SK-N-SH treated with all-trans-retinoic acid at 6 μM for 48 hours (cell line): ENCODE measurements at regions not wholly inside any gene's neighbourhood (a gene's known extent, or its start where the extent isn't known, plus 50 kb on each side); places are given as distances from the start of the nearest gene placed in this dataset.

ENCODE experiments used
- ATAC-seq: fragments of 200-7000 bp; cut with Tn5 transposase; 3 replicates; pipeline ENCODE4 v1.9.1; 2020; ENCODE audit warnings: mild to moderate bottlenecking, moderate library complexity
- ARNTL ChIP-seq: fragments of 450-650 bp; formaldehyde crosslinking; IDR thresholded peaks from 2 replicates; pipeline ENCODE4 v1.5.0; 2020; ENCODE audit warnings: low read depth, mild to moderate bottlenecking, moderate library complexity, borderline replicate concordance
- BACH2 ChIP-seq: fragments of 250-450 bp; sonication (Bioruptor Pico); IDR thresholded peaks from 2 replicates; pipeline ENCODE4 v1.9.0; 2021; ENCODE audit warnings: mild to moderate bottlenecking, borderline replicate concordance
- CSDC2 ChIP-seq: fragments of 250-450 bp; sonication (Bioruptor Pico); IDR thresholded peaks from 2 replicates; pipeline ENCODE4 v1.5.0; 2020; ENCODE audit warnings: mild to moderate bottlenecking, moderate library complexity
- CSRNP3 ChIP-seq: fragments of 250-450 bp; sonication (Bioruptor Pico); IDR thresholded peaks from 2 replicates; pipeline ENCODE4 v1.5.1; 2021; ENCODE audit warnings: mild to moderate bottlenecking, moderate library complexity
- ESRRG ChIP-seq: fragments of 250-450 bp; sonication (Bioruptor Pico); IDR thresholded peaks from 2 replicates; pipeline ENCODE4 v1.6.1; 2021; ENCODE audit warnings: mild to moderate bottlenecking
- ISL1 ChIP-seq: fragments of 250-450 bp; sonication (Bioruptor Pico); IDR thresholded peaks from 2 replicates; pipeline ENCODE4 v2.1.2; 2022; ENCODE audit warnings: mild to moderate bottlenecking, moderate library complexity
- OSR1 ChIP-seq: fragments of 250-450 bp; sonication (Bioruptor Pico); IDR thresholded peaks from 2 replicates; pipeline ENCODE4 v1.8.0; 2022; ENCODE audit warnings: moderate library complexity, mild to moderate bottlenecking, inconsistent platforms
- RARB ChIP-seq: fragments of 250-450 bp; sonication (Bioruptor Pico); IDR thresholded peaks from 2 replicates; pipeline ENCODE4 v1.8.0; 2021; ENCODE audit warnings: mild to moderate bottlenecking, moderate library complexity
- SNAI2 ChIP-seq: fragments of 250-450 bp; sonication (Bioruptor Pico); IDR thresholded peaks from 2 replicates; pipeline ENCODE4 v1.5.0; 2020; ENCODE audit warnings: mild to moderate bottlenecking, moderate library complexity
- TCF4 ChIP-seq: fragments of 250-450 bp; sonication (Bioruptor Pico); IDR thresholded peaks from 2 replicates; pipeline ENCODE4 v1.8.0; 2021; ENCODE audit warnings: mild to moderate bottlenecking, moderate library complexity, borderline replicate concordance
- TOX ChIP-seq: fragments of 250-450 bp; sonication (Bioruptor Pico); IDR thresholded peaks from 2 replicates; pipeline ENCODE4 v1.8.0; 2021; ENCODE audit warnings: mild to moderate bottlenecking, moderate library complexity, borderline replicate concordance
- TSHZ2 ChIP-seq: fragments of 250-450 bp; sonication (Bioruptor Pico); IDR thresholded peaks from 2 replicates; pipeline ENCODE4 v1.5.0; 2020; ENCODE audit warnings: mild to moderate bottlenecking, moderate library complexity
- ZC3H10 ChIP-seq: fragments of 250-450 bp; sonication (Bioruptor Pico); IDR thresholded peaks from 2 replicates; pipeline ENCODE4 v1.5.1; 2021; ENCODE audit warnings: mild to moderate bottlenecking, moderate library complexity
- ZFP3 ChIP-seq: fragments of 250-450 bp; sonication (Bioruptor Pico); IDR thresholded peaks from 2 replicates; pipeline ENCODE4 v1.5.0; 2020; ENCODE audit warnings: mild to moderate bottlenecking, moderate library complexity
- ZFP30 ChIP-seq: fragments of 450-650 bp; formaldehyde crosslinking; IDR thresholded peaks from 2 replicates; pipeline ENCODE4 v1.5.0; 2022; ENCODE audit warnings: mild to moderate bottlenecking, moderate library complexity
- ZNF70 ChIP-seq: fragments of 450-650 bp; formaldehyde crosslinking; IDR thresholded peaks from 2 replicates; pipeline ENCODE4 v1.5.0; 2020; ENCODE audit warnings: mild to moderate bottlenecking, moderate library complexity
- ZNF8 ChIP-seq: fragments of 450-650 bp; formaldehyde crosslinking; IDR thresholded peaks from 2 replicates; pipeline ENCODE4 v1.5.0; 2020; ENCODE audit warnings: mild to moderate bottlenecking, moderate library complexity
- TF ChIP-seq, protein P1 (sequence below): fragments of 250-450 bp; sonication (Bioruptor Pico); IDR thresholded peaks from 2 replicates; pipeline ENCODE4 v1.8.0; 2021; ENCODE audit warnings: low read depth, mild to moderate bottlenecking, moderate library complexity, borderline replicate concordance
- TF ChIP-seq, protein P2 (sequence below): fragments of 250-450 bp; sonication (Bioruptor Pico); IDR thresholded peaks from 2 replicates; pipeline ENCODE4 v1.5.1; 2020; ENCODE audit warnings: low read depth, mild to moderate bottlenecking, moderate library complexity

DNA sequence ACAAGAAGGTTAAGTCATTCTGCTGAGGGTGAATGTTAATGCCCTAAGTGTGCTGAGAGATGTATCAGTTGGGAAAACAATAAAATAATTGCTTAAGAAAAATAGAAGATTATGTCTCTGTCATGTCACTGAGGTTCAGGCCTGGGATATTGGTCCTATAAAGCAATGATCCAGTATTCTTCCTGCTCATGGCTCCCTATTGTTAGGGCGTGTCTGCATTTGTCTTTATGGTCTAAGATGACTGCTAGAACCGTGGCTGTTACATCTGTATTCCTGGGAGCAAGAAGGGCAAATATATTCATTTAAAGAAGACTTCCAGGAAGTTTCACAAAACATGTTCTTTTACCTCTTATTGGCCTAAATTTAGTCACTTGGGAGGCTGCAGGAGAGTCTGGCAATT is 125.0 kb downstream of the KCNE4 start:
- ATAC-seq = no peak
- no peak for TF ChIP-seq BACH2 (CRISPR knock-in tag)
- no peak for TF ChIP-seq ZFP3 (CRISPR knock-in tag)
- TF ChIP-seq TCF4 (CRISPR knock-in tag) = no peak
- no peak for TF ChIP-seq CSDC2 (CRISPR knock-in tag)
- no peak for TF ChIP-seq ZC3H10 (CRISPR knock-in tag)
- TF ChIP-seq CSRNP3 = no peak
- no peak for TF ChIP-seq ESRRG (CRISPR knock-in tag)
- TF ChIP-seq, protein P1, sequence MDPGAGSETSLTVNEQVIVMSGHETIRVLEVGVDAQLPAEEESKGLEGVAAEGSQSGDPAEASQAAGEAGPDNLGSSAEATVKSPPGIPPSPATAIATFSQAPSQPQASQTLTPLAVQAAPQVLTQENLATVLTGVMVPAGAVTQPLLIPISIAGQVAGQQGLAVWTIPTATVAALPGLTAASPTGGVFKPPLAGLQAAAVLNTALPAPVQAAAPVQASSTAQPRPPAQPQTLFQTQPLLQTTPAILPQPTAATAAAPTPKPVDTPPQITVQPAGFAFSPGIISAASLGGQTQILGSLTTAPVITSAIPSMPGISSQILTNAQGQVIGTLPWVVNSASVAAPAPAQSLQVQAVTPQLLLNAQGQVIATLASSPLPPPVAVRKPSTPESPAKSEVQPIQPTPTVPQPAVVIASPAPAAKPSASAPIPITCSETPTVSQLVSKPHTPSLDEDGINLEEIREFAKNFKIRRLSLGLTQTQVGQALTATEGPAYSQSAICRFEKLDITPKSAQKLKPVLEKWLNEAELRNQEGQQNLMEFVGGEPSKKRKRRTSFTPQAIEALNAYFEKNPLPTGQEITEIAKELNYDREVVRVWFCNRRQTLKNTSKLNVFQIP (CRISPR knock-in tag) = no peak
- TF ChIP-seq ISL1 (CRISPR knock-in tag) = no peak
- TF ChIP-seq OSR1 (CRISPR knock-in tag) = no peak
- TF ChIP-seq RARB = no peak
- no peak for TF ChIP-seq ZNF8 (CRISPR knock-in tag)
- TF ChIP-seq, protein P2, sequence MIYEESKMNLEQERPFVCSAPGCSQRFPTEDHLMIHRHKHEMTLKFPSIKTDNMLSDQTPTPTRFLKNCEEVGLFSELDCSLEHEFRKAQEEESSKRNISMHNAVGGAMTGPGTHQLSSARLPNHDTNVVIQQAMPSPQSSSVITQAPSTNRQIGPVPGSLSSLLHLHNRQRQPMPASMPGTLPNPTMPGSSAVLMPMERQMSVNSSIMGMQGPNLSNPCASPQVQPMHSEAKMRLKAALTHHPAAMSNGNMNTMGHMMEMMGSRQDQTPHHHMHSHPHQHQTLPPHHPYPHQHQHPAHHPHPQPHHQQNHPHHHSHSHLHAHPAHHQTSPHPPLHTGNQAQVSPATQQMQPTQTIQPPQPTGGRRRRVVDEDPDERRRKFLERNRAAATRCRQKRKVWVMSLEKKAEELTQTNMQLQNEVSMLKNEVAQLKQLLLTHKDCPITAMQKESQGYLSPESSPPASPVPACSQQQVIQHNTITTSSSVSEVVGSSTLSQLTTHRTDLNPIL (CRISPR knock-in tag) = no peak
- no peak for TF ChIP-seq TSHZ2 (CRISPR knock-in tag)
- TF ChIP-seq ZFP30 (CRISPR knock-in tag) = no peak

DNA sequence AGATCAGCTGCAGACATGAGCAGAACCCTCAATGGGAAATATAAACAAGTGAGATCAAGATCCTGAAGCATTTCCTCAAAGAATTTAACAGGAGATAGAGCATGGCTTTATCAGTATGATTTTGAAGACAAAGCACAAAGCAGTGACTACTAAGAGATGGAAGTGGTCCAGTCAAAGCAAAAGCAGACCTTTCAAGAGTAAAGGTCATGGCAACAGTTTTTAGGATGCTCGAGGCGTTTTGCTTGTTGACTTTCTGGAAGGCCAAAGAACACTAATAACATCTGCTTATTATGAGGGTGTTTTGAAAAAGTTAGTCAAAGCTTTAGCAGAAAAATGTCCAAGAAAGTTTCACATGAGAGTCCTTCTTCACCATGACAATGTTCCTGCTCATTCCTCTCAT is 128.5 kb downstream of the KCNE4 start:
- TF ChIP-seq CSRNP3 (no peak), ESRRG (CRISPR knock-in tag) (no peak), ISL1 (CRISPR knock-in tag) (no peak), ZNF8 (CRISPR knock-in tag) (no peak), ARNTL (CRISPR knock-in tag) (no peak), SNAI2 (CRISPR knock-in tag) (no peak), ZNF70 (CRISPR knock-in tag) (no peak), BACH2 (CRISPR knock-in tag) (no peak)
- TF ChIP-seq, all 23 proteins: peak for 0
- ATAC-seq = no peak

- ATAC-seq = no peak
- no peak for TF ChIP-seq ZFP30 (CRISPR knock-in tag)
- TF ChIP-seq TSHZ2 (CRISPR knock-in tag) = no peak
- TF ChIP-seq TOX (CRISPR knock-in tag) = no peak
Measured at GRCh38 chr2:223181561-223181960, 129.6 kb downstream of the KCNE4 start.
